ENCODE measurements at regions not wholly inside any gene's neighbourhood (a gene's known extent, or its start where the extent isn't known, plus 50 kb on each side); places are given as distances from the start of the nearest gene placed in this dataset.

DNA sequence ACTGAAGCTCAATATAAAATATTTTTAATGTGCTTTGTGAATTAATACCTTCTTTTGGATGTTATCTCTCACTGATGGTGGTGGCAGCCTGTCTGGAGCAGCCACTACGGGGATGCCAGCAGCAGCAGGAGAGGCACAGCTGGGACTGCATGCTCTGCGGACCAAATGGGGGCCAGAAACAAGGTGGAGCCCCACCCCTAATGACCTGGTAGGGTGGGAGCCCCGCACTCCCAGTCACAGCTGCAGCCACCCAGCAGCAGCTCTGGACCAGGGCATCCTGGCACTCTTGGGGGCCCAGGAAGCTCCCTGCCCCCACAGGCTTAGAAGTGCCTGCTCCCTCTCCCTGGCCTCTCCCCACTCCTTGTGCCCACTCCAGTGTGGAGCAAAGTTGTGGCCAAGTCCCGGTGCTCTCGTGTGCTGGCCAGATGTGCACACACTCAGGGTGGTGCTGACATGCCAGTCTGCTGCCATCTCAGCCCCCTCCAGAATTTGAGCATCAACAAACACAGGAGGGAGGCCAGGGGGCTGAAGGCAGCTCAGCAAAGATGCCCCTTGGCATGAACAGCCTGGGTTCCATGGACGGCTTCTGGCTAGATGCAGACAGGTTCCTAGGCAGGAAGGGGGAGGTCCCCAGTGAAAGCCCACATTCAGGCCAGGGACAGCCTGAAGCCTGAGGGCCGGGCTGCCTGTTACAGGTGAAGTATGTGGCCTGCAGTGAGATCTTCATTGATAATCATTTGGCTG lies 696.7 kb upstream of the SLITRK5 start:
- DNase-seq = no peak

DNA sequence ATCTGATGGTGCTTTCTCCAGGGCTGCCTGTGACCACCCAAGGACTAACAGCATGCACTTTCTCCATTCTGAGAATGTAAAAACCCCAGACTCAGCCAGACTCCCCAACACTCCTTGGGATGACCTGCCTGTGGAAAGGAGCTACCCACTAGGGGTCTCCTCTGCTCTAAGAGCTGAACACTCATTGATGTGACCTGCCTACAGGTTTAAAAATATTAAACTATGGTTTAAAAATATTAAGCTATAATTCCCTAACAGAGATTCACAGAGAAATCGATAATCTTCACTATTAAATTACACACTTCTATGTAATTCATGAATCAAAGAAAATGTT lies 696.2 kb upstream of the SLITRK5 start:
- no peak for DNase-seq

DNA sequence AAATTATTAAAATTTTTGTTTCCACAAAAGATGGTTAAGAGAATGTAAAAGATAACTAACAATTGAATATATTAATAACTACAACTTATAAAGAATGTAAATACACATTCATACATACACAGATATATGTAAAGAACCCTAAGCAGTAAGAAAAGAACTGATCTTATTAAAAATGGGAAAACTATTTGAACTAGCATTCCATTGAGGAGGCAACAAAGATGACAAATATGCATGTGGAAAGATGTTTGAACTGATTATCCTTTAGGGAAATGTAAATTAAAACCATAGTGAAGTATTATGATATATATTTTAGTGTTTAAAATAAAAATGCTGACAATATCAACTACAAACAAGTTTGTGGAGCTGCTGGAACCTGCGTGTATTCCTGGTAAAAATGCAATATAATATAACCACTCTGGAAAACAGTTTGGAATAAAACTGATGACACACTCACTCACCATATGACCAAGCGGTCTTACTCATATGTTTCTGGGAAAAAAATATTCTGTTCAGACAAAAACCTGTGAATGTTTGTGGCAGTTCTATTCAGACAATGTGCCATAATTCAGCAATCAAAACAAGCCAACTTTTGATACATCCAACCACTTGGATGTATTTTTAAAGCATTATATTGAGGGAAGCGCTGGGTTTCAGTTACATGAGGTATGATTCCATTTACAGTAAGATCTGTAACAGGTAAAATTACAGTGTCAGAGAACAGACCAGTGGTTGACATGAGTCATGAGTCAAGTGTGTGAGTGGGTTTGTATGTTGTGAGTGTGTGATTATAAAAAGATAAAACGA lies 694.4 kb upstream of the SLITRK5 start:
- DNase-seq = no peak

DNA sequence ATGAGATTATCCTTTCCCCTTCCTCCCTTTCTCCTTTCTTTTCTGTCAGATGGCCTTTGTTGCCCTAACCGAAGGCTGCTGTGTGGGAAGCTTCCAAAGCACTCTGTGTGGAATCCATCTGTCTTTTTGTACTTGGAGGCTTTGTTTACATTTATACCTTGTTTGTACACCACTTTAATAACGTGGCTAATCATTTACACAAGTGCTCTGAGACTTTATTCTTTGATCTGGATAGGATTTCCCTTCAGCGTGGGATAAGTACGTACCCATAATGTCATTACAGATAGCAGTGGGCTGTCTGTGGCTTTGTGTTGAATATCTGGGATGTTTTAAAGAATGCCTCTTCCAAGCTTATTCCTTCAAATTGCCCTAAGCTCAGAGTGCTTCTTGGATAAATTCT lies 684.7 kb upstream of the SLITRK5 start:
- no peak for DNase-seq

DNA sequence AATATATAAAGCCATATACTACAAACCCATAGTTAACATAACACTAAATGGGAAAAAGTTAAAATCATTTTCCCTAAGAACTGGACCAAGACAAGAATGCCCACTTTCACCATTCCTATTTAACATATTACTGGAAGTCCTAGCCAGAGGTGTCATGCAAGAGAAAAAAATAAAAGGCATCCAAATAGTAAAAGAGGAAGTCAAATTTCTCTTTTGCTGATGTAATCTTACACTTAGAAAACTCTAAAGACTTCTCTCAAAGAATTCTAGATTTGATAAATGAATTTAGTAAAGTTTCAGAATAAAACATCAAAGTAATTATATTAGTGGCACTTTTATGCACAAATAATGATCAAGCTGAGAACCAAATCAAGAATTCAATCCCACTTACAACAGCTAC lies 678.9 kb upstream of the SLITRK5 start:
- DNase-seq = no peak

DNA sequence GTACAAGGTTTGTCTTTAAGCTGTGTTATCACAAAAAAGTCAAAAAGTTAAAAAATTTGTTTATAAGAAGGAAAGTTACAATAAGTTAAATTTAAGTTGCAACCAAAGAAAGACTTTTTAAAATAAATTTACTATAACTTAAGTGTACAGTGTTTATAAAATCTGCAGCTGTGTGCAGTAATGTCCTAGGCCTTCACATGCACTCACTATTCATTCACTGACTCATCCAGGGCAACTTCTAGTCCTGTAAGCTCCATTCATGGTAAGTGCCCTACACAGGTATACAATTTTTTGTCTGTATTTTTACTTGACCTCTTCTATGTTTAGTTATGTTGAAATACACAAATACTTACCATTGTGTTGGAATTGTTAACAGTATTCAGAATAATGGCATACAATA lies 667.9 kb upstream of the SLITRK5 start:
- DNase-seq = no peak

DNA sequence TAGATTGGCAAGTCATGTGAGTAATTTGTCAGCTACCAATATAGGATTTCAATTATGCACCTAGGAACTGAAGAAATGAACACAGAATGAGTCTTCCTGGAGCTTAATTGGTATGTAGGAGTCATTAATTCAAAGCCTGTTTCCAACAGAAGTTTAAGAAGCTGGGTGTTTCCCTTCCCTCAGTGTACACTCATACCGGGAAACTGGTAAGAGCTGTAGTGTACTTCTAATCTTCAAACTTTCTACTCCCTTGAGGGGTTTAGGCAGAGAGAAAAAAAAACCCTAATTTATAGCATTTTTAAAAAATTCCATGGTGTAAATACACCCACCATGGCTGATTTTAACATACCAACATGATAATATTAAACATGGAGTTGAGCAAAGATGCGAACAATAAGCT lies 665.7 kb upstream of the SLITRK5 start:
- no peak for DNase-seq

DNA sequence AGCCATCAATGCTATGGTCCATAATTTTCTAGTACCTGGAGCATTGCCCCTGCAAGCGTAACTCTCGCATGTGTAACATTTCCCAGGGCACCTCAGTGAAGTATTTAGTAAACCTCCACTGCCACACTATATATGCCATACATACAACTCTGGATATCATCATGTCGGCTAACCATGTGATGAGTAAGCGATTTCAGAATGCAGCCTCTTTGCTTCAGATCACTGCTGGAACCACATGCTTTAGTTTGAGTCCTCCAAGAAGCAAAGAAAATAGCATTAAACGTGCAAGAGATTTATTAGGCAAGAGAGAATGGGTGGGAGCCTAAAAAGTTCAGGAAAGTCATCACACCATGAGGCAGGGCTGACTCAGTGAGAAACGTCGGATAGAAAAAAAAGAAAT lies 635.6 kb upstream of the SLITRK5 start:
- DNase-seq = no peak

DNA sequence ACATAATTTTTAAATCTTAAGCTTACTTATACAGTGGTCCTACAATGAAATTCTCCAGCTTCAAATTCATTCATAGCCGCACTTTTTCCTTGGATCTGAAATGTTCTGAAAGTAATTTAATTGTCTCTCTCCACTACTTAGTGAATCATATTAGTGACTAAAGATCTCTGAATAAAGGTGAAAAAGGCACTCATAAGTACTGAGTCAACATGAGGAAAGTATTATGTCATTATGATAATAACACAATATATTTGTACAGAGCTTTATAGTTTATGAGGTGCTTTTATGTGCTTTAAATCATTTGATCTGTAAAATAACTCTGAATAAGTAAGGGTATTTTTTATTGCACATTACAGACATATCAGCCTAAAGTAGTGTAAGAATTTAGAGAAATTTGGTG lies 628.2 kb upstream of the SLITRK5 start:
- DNase-seq = no peak

DNA sequence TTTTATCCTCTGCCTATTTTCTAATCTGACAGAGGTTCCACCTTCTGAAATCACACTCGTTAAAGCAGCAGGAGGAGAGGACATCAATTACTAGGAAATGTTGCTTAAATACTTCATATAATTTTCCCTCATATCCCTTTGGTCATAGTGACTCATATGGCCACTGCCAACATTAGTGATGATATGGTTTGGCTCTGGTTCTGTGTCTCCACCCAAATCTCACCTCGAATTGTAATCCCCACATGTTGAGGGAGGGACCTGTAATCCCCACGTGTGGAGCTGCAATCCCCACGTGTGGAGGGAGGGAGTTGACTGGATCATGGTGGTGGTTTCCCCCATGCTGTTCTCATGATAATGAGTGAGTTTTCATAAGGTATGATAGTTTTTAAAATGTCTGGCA lies 618.4 kb upstream of the SLITRK5 start:
- no peak for DNase-seq

DNA sequence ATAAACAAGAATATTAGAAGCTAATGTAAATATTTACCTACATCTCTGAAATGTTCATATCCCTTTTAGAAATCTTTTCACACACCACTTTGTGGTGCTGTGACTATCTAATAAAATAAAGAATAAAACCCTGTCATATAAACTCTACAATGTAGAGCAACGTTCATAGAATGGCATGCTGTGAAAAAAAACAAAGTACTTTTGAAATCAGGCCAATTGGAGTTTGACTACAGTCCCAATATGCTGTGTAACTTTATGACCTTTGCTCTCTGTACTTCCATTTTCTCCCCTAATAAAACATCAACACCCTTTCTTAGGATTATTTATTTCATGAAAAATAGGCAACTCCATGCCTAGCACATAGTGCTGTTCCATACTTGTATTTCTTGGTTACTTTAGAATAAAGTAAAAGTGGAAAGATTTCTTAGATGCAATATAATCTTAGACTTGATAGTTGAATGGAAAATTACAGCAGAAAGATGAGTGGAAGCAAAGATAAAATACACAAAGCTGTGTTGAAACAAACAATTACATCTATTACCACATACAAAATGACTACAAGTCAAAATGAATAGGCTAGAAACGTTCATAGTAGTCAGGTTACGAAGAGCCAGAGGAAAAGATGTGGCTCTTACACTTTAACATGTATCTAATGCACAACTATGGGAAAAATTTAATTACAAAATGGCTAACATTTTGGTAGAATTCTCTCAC lies 613.2 kb upstream of the SLITRK5 start:
- no peak for DNase-seq

DNA sequence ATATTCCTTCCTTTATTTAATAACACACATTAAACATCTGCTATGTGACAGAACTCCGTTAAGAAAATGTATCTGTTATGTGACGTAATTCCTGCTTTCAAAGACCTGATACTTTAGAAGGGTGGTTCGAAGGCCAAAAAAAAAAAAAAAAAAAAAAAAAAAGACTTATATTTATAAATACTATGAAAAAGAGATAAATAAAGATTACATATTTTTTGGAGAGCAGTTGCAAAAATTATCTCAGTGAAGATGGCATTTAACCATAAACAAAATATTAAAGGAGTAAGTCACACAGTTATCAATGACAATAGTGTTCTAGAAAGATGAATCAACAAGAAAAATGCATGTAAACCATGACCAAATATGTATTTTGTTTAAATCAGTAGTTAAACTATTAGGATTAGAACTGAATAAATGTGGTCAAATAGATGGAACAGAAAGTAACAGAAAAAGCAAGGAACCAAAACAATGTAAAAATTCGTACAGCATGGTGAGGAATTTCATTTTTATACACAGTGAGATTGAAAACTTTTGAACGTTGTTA lies 612.3 kb upstream of the SLITRK5 start:
- no peak for DNase-seq

DNA sequence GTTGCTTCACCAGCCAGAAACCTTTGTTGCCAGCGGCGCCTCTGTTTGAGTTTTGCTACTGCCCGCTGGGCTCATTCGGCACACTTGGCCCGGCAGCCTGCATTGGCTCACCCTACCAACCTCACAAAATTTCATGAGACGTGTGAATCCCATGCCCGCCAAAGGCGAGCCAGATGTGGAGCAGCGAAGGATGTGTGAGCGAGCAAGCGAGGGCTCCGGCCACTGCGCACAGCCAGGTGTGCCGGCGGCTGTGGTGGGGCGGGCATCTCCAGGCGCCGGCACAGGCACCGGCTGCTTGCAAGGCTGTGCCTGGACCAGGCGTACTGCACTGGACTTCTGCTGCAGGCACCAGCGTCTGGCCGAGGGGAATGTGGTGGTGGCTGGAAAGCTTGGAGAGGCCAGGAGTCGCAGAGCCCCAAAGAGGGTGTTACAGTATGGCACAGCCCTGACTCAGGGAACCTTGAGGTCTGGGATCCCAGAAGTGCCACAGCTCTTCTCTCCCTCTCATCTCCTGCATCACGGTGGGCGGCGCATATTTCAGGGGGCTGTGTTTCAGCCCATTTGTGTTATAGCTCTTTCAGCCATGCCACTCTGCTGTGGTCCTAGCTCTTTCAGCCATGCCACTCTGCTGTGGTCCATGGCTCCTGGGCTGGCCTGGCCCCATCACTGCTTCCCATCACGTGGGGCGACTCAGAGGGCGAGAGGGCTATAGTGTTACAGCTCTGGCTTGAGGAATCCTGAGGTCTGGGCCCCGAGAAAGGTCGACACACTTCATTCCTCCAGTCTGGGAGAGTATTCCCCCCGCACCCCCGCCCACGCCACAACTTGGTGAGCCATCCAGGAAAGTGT lies 592.0 kb upstream of the SLITRK5 start:
- DNase-seq = no peak

DNA sequence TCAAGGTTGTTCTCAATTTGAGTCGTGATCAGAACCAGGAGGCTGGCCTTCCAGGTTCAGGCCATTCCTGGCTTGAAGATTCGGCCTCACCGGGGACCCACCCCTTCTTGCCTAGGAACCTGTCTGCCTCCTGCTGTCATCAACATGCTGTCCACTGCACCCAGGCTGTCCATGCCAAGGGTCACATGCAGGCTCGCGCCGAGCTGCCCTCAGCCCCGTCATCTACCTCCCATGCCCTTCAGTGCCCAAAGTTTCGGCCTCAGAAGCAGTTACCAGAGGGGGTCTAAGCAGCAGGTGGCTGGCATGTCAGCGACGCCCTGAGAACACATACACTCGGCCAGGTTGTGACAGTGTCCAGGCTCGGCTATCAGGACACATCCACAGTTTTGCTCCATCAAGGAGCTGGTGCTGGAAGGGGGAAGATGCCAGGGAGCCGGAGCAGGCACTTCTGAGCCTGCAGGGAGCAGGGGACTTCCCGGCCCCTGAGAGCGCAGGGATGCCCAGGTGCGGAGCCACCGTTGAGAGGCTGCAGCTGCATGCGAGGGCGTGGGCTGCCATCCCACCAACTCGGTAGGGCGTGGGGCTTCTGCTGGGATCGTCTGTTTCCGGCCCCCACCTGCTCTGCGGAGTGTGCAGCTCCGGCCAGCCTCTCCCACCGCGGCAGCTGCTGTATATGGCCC lies 590.9 kb upstream of the SLITRK5 start:
- no peak for DNase-seq

DNA sequence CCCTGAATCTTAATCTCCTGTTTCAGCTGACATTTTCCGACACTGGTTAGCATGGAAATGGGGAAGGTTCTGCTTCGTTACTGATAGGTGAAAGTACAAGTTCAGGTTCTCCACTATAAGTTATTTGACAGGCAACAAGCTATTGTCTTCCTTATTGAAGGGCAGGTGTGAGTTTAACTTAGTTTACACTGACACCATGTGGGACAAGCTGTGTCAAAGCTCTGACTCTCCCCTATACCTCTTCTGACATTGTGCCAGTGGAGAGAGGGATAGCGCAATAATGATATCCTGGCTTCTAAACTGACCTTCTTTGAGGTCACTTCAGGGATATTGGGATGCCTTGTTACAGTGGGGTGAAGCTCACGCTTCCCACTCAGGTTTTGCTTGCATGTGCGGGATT lies 587.0 kb upstream of the SLITRK5 start:
- no peak for DNase-seq

DNA sequence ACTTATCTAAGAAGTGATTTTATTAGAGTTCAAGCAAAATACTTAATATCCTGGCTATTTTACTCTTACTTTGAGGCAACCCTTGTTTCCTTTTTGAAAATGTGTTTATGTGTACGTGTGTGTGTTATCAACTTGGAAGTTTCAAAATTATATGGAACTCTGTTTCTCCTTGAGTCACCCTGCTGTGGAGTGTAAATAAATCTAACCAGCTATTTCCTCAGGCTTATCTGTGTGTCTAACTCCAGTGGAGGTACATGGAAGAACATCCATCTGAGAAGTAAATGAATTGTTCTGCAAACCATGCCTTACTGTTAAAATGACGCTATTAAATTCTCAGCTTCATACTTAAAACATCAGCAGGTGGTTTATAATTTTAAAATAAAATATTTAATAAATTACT lies 583.4 kb upstream of the SLITRK5 start:
- DNase-seq = no peak

DNA sequence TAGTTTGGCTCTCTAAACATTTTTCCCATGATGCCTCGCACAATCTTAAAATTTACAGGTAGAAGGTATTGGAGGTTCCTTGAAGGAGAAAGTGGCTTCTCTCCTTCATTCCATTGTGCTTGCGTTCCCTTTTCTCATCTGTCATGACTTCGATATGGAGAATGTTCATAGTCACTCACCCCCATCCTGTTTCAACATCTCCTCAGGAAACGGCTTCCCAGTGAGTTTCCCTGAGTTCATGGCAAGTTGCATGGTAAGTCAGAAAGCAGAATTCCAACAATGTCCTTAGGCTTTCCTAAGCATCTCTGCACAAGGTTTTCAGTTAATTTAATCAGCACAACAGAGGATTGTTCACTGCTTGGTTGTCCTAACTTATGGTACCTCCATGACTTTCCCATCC lies 581.8 kb upstream of the SLITRK5 start:
- no peak for DNase-seq

DNA sequence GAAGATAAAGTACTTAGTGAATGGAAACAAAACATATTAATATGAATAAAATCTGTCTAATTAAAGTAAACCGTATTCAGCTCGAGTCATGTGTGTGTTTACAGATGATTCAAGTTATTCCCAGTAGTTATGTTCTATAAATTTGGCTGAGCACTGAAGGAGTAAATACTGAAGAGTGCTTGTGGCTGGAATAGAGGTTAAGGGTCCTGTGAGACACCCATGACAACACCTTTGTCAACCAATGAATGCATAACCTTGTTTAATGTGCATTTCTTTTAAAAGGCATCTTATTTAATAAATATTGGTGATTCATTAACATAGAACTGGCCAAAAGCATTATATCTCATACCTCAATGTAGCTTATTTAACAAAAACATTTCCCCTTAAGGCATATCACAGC lies 577.8 kb upstream of the SLITRK5 start:
- no peak for DNase-seq

DNA sequence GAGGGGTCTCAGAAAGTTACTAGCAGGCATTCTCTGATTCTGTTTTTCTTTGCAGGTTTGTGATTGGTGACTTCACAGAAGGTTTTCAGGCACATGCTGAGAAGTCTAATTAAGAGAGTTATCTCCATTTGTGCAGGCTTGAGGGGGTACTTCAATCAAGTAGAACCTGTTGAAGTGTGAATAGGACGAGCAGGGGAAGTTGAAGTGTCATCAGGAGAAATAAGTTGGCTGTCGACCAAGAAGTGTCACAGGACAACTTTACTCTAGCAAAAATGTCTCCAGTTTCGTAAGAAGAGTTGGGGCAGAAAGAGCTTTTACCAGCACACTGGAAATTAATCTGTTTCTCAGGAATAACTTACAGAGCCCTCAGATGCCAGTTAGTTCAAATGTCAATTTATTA lies 576.5 kb upstream of the SLITRK5 start:
- DNase-seq = no peak

DNA sequence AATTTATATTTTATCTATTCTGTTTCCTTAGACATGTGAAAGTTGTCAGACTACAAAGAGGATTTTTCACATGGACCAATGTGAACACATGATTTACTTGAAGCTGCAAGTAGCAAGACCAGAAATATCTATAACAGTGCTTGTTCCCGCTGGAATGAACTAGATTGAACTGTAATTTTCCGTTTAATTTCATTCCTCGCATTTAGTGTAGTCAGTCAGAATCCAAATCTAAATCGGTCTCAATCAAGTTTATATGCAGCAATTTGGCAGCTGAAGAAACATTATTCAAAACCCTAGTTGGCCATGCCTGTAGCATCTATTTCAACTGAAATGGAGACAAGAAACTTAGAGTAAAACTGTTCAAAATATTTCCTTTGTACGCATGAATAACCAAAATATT lies 570.7 kb upstream of the SLITRK5 start:
- no peak for DNase-seq

DNA sequence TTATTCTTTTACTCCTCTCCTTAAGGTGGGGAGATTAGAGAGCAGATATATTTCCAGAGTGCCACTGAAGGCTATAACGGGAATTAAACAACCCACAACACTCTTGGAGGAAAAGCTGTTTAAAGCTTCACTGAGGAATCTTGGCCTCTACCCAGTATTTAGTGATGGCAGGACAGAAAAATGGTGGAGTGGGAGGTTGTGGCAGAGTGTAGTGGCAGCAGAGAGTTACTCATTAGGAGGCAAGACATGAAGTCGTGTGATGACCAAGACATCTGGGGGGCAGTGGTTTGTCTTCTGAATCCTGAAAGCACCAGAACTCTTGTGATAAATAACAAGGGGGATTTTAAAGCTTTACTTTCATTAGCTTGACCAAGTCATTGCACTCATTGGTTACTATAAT lies 563.5 kb upstream of the SLITRK5 start:
- DNase-seq = no peak

DNA sequence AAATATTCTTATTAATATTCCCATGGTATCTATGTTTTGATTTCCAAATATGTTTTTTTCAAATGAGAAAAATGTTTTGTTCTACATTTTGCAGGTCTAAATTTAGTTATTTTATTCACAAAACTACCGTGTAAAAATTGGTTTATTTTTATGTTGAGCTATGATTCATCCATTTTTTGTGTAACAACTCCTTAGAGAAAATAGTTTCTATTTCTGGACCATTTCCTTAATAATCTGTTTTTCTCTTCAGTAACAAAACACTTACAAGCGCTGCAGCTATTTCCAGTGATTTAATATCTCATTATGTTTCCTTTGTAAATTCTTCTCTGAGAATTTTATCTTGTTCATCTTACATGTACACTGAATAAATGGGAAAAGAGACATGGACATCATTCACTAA lies 550.7 kb upstream of the SLITRK5 start:
- DNase-seq = no peak

All from NCI-H2227 treated with DMSO at 0.1 percent for 48 hours (cell line).